Stimulated activated CD4-positive, alpha-beta T cell treated with anti-CD3 and anti-CD28 coated beads, Interleukin-12 subunit alpha, Interleukin-12 subunit beta, amount 100 ng/mL, for 4 hours (primary cell): ENCODE measurements at regions not wholly inside any gene's neighbourhood (a gene's known extent, or its start where the extent isn't known, plus 50 kb on each side); places are given as distances from the start of the nearest gene placed in this dataset.

Experiments
- DNase-seq: peaks from one replicate; pipeline ENCODE4 v3.0.0-alpha.2; 2020

GRCh38 chr10:130757821-130758489, 553.6 kb downstream of the TCERG1L start:
- no peak for DNase-seq

GRCh38 chr10:130758529-130758928, 553.0 kb downstream of the TCERG1L start:
- DNase-seq = no peak

- DNase-seq = no peak
Measured at GRCh38 chr10:130761032-130761575, 550.4 kb downstream of the TCERG1L start.

GRCh38 chr10:130761788-130762301, 549.7 kb downstream of the TCERG1L start:
- DNase-seq = no peak

- DNase-seq = no peak
Measured at GRCh38 chr10:130762491-130762890, 549.0 kb downstream of the TCERG1L start.

DNA sequence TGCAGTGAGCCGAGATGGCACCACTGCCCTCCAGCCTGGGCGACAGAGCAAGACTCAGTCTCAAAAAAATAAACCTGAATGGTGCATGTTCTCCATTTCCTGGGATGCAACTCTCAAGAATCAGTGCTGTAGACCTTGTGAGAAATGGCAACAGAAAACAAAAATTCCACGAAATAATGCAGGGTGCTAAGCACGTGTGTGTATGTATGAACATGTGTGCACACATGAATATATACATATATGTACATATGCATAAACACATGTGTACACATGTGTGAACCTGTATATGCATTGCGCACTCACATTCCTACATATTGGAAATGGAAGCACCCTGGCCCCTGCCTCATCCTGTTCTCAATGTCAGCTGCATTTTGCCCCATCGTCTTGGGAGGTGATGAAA, 548.5 kb downstream of the TCERG1L start:
- DNase-seq = no peak

DNA sequence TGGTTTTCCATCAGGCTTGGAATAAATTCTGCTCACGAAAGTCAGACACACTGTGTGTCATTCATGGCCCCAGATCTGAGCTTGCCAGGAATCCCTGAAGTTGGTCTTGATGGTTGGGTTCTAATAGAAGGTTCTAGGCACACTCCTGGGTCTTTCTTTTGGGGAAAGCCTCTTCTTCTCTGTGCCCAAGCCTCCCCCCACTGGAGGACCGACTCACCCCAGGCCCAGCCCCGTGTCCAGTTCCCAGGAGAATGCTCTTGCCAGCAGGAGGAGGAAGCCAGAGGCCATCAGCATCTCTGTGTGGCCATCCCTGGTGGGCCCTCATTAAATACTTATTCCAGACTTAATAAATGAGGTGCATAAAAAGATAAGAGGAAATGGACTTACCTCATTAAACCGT, 548.0 kb downstream of the TCERG1L start:
- no peak for DNase-seq

DNA sequence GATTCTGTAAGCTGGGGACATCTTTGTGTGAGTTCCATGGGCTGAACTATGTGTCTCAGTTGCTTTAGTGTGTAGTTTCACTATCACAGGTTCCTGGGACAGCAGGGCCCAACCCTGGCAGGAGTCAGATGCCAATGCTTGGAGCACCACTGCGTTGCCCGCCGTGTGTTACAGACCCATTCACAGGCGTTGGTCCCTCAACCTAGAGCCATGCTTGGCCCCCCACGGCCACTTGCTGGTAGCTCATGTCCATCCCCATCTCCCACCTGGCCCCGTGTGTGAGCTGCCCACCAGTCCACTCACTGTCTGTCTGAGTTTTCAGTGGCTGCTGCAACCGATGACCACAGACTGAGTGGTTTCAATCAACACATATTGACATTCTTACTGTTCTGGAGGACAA, 546.9 kb downstream of the TCERG1L start:
- DNase-seq = no peak

DNA sequence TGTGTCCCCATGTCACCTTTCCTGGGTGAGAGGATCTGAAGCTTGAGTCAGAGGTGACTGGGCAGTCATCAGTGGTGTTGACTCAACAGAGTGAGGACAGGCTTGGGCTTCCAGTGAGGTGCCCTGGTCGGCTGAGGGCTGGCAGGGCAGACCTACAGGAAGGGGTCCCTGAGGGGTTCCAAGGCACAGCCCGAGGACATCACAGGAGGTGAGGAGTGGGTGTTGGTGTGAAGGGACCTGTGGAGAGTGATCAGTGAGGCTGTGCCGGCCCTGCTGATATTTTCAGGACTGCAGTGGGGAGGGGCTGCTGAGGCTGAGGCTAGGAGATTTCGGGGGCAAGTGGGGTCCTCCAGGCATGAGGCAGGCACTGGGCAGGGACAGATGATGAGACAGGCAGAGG, 545.5 kb downstream of the TCERG1L start:
- DNase-seq = no peak

- no peak for DNase-seq
Measured at GRCh38 chr10:130767116-130767730, 544.3 kb downstream of the TCERG1L start.

GRCh38 chr10:130769146-130770017, 542.1 kb downstream of the TCERG1L start:
- DNase-seq = no peak

- DNase-seq = no peak
Measured at GRCh38 chr10:130770018-130770630, 541.4 kb downstream of the TCERG1L start.

DNA sequence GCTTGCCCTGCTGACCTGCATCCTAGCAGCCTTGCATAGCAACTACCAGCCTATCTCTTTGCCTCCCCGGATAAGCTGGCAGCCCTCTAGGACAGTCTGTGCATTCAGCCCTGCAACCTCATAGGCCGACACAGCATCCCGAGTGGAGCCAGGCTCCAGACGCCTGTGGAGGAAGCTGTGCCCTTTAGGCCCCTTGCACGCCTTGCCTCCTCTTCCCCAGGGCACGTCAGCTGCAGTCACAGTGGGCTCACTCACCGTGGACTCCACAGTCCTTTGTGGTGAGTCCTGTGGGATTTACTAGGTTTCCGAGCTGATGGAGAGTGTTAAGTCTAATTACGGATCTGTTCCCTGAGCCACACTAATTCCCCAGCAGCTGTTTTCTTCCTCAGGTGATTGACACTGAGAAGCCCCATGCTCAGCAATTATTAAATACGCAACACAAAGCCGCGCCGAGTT, 540.0 kb downstream of the TCERG1L start:
- no peak for DNase-seq

DNA sequence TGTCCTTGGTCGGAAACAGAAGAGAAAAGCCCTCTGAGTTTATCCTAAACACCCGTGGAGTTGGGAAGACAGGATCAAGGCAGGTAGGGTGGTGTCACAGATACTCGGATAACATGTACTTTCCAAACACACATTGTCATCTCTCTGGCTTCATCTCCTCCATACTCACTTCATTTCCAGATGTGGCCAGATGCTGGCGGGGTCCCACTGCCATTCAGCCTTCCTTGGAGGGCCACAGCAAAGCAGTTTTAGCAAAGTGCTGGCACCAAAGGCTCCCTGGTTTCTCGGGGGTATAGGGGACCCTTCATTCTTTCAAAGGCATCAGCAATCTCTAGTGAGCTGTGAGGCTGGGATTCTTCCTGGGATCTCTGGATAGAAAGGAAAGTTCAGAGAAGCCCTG, 539.5 kb downstream of the TCERG1L start:
- DNase-seq = no peak

DNA sequence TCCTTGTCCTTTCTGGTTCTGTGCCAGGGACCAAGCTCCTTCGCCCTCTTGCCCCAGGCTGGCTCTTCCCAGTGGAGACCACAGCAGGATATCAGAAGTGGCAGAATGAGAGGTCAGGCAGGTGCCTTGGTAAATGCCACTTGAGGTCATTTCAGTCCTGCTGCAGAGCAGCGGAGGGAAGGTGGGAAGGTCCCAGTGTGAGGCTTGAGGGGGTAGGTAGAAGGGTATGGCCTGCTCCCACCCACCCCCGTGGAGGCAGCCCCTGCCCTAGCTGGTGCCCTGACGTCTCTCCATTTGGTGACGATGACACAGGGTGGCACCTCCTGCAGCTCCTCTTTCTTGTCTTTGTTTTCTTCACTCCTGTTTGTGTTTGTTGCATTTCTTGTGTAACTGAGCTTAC, 538.8 kb downstream of the TCERG1L start:
- no peak for DNase-seq

GRCh38 chr10:130773941-130774340, 537.6 kb downstream of the TCERG1L start:
- DNase-seq = no peak

- no peak for DNase-seq
Measured at GRCh38 chr10:130774871-130775270, 536.6 kb downstream of the TCERG1L start.

DNA sequence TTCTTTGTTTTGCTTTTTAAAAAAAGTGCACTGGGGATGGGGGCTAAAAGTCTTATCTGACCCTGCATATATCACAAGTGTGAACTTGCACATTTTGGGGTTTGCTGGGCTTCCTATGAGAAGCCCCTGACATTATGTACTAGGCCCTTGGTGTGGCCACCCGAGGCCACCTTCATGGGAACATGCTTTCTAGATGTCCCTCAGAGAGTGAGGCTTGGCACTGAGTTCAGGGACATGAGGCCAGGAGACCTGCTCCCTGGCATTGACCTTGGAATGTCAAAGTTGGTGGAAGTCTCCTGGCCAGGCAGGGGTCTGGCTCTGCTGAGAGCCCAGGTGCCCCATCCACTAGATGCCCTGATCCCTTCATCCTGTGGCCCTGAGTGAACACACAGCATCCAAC, 536.2 kb downstream of the TCERG1L start:
- DNase-seq = no peak

DNA sequence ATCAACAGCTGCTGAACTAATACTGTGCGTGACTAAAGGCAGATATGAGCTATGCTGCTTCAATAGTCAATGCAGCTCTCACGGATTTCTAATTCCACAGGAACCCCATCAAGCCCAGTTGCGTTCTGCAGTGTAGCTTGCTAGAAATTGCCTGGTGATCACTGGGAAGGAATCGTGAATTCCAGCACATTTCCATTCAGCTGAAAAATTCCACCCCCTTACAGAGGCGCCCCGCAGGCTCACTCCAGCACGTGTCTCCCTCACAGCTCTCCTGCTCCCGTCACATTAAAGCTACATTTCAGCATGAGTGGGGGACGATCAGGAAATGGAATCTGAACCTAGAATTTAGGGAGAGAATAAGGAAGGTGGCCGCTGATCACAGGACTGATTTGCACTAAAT, 534.8 kb downstream of the TCERG1L start:
- DNase-seq = no peak

GRCh38 chr10:130777507-130778165, 533.9 kb downstream of the TCERG1L start:
- DNase-seq = no peak

GRCh38 chr10:130778166-130778545, 533.4 kb downstream of the TCERG1L start:
- no peak for DNase-seq

- DNase-seq = no peak
Measured at GRCh38 chr10:130780763-130781162, 530.8 kb downstream of the TCERG1L start.
